HG02678 (cell line): ENCODE measurements at regions not wholly inside any gene's neighbourhood (a gene's known extent, or its start where the extent isn't known, plus 50 kb on each side); places are given as distances from the start of the nearest gene placed in this dataset.
A peak's percentile ranks its signal among the peaks of the same experiment; 100 is the strongest.
"Not testable (repeated sequence)": the region's sequence is repeated elsewhere in the genome, so short reads cannot be mapped to it uniquely, and the experiment has no call there.

ENCODE experiments used
- ATAC-seq: cut with Tn5 transposase; IDR thresholded peaks from one replicate; pipeline ENCODE4 v1.9.1; 2021; ENCODE audit warnings: mild to moderate bottlenecking, moderate library complexity; ENCODE audit not compliant: unreplicated experiment

DNA sequence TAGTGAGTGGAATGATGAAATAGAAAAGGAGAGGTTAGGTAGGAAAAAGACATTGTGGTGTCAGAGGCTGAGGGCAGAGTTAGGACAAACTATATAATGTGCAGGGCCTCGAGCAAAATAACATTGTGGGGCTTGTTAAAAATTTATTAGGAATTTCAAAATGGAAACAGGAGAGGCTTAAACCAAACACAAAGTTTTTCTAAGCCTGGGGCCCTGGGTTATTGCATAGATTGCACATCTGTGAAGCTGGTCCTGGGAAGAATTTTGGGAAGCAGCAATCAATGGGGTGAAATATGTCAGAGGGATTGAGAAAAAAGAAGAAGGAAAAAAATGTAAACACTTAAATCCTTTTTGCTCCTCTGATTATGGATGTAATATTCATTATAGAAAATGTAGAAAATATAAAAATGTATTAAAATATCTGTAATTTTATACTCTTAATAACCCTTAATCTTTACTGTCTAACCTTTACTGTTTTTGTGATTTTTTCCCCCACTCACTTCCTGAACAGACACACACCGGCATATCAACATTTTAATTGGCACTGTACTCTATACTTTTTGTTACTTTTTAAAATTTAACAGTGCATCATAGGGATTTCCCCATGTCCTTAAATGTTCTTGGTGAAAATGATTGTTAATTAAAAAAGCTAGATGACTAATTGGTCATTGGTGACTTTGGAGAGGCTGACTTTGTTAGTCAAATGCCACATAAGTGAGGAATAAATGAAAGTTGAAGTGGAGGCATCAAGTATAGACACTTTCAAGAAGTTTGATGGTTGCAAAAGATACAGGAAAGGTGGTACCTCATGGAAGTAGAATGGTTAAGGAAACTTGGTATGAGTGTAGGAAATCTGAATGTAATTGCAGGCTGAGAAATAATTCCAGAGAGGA is 183.4 kb downstream of the NFKBIZ start:
- no peak for ATAC-seq

DNA sequence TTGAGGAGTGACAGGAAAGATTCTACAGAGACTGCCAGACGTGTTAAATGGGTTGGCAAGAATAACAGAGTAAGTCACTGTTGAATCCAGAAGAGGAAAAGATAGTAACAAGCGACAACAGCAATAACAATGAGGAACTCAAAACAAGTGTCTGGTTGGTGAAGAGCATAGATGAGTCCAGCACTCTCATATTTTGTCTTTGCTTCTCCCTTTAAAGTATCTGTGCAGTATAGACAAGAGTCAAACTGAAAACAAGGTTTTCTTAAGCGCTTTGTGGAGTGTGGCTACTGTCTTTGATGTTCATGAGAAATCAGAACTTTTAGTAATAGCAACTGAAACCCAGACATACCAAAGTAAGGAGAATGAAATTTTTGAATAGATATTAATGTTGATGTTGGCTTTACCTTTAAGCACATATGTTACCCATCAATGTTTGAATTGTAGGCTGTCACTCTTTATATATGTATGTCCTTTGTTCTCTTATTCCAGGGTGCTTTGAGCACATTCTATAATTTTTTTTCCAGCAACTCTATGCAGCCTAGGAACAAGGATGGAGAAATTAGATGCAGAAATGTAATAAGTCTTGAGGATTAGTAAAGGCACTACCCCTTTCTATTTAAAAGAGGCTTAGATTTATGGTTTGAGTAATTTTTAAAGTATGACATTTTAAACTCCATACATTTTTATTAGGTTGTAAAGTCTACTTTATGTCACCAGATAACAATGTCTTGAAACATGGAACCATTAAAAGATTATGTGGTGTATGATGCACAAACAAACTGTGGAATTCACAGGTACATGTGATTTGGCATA is 185.5 kb downstream of the NFKBIZ start:
- ATAC-seq = peak; percentile 35

DNA sequence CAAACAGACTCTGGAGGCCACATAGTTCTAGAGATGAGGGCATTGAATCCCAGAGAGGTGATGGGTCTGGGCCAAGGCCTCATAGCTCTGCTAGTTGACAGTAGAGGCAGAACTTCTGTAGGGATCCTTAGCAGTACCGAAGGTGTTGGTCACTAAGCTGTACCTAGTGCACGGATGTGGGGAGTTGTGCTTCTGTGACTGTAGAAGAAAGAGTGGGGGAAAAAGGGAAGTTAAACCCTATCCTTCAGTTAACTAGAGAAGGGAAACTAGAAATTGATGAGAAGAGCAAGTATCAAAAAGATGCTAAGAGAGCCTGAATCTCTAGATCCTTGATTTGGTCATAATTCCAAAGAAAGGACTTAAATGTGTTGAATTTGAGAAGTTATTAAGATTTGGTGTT is 186.7 kb downstream of the NFKBIZ start:
- peak; percentile 50 for ATAC-seq

GRCh38 chr3:102036472-102036871 is 187.2 kb downstream of the NFKBIZ start:
- ATAC-seq = no peak

DNA sequence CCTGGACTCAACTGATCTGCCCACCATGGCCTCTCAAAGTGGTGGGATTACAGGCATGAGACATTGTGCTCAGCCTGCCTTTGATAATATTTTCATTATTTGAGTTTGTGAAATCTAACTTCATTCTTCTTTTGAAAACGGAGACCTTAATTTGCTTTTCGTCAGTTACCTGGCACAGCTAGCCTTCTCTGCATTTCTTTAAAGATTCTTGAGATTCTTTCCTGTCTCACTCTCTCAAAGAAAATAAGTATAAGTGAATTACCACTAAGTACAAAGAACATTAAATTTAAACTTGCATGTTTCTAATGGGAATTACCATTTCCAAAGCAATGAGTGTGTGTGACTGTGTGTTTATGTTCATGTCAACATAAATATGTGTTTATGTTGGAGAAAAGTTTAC is 187.9 kb downstream of the NFKBIZ start:
- no peak for ATAC-seq

DNA sequence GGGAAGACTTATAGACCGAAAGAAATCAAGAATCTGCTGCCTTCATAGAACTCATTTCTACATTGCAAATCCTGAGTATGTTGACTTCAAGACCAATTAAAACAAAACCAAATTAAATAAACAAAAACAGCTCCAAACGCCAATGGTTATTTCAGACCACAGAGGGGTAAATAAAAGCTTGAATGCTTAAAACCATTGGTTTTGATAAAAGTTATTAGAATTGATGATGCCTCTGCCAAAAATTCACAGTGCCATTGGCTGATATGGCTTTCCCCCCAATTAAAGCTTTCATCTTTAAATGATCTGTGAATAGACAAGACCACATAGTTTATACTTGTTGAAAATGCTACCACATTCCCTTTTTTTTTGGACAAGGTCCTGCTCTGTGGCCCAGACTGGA is 188.5 kb downstream of the NFKBIZ start:
- no peak for ATAC-seq

- ATAC-seq = peak; percentile 83
Measured at GRCh38 chr3:102038477-102039142, 189.3 kb downstream of the NFKBIZ start.

DNA sequence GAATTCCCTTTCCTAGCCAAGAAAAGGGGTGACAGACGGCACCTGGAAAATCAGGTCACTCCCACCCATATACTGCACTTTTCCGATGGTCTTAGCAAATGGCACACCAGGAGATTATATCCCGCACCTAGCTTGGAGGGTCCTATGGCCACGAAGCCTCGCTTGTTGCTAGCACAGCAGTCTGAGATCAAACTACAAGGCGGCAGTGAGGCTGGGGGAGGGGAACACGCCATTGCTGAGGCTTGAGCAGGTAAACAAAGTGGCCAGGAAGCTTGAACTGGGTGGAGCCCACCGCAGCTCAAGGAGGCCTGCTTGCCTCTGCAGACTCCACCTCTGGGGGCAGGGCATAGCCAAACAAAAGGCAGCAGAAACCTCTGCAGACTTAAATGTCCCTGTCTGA is 190.8 kb downstream of the NFKBIZ start:
- ATAC-seq = not testable (repeated sequence)

DNA sequence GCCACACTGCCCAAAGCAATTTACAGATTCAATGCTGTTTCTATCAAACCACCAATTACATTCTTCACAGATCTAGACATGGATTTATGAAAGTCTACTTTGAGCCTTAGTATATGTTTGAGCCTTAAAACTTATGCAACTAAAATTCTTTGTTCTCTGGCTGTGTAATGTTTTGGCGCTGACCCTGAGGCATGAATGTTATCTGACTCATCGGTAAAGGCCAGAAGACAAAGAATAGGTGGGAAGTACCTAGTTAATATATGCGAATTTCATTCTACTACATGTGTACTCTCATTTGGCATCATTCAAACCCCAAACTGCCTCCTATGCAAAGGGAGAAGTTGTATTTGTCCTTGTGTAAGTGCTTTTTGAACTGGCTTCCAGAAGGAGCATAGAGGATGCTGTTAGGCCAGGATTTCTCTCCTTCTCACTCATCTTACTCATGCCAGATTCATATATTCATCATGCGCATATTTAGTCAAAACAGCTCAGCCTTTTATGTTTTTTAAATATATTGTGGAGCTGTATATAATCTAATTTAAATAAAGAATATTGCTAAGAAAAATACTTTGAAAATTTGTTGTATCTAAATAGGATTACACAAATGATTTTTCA is 204.2 kb downstream of the NFKBIZ start:
- ATAC-seq = peak; percentile 46

- no peak for ATAC-seq
Measured at GRCh38 chr3:102054543-102055080, 205.3 kb downstream of the NFKBIZ start.

- peak; percentile 81 for ATAC-seq
Measured at GRCh38 chr3:102057781-102058421, 208.6 kb downstream of the NFKBIZ start.

GRCh38 chr3:102059145-102059943 is 210.0 kb downstream of the NFKBIZ start:
- ATAC-seq = peak; percentile 75

DNA sequence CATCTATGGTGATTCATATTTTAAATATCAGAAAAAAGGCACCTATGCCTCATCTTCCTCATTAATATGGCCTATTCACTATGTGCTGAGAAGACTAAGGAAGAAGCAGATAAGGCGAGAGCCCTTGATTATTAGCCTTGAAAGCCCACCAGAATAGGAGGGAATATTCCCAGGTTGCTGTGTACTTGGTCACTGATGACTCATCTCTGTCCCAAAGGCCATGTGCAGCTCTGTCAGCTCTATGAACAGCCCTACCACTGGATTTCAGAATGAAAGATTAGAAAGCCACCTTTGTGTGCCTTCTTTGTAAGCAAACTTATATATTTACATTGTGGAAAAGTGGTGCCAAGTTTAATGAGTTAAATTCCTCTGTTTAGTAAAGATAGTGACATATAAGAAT is 211.5 kb downstream of the NFKBIZ start:
- peak; percentile 28 for ATAC-seq

GRCh38 chr3:102063572-102063971 is 214.3 kb downstream of the NFKBIZ start:
- ATAC-seq = no peak

- ATAC-seq = no peak
Measured at GRCh38 chr3:102066470-102066869, 217.2 kb downstream of the NFKBIZ start.

DNA sequence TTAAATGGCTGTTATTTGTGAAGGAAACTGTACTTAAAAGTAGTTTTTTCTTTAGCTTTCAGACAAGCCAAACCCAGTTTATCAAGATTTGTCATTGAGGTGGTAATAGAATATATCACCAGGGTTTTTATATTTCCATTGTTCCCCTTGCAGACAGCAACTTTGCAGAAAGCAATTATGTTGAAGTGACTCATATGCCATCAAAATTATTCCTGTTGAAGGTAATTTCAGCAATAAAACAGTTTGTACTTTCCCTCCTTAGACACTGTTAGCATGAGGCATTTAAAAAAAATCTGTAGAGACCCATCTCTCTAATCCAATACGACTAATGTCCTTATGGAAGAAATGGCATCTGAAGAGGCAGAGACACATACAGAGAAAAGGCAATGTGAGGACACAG is 219.0 kb downstream of the NFKBIZ start:
- ATAC-seq = no peak

- no peak for ATAC-seq
Measured at GRCh38 chr3:102068736-102069135, 219.4 kb downstream of the NFKBIZ start.

- no peak for ATAC-seq
Measured at GRCh38 chr3:102069211-102069662, 219.9 kb downstream of the NFKBIZ start.

- ATAC-seq = no peak
Measured at GRCh38 chr3:102074946-102075345, 225.6 kb downstream of the NFKBIZ start.
